HEK293T (cell line): ENCODE measurements at regions not wholly inside any gene's neighbourhood (a gene's known extent, or its start where the extent isn't known, plus 50 kb on each side); places are given as distances from the start of the nearest gene placed in this dataset.

Experiments used
- ARNT ChIP-seq: fragments of 450-650 bp; IDR thresholded peaks from 2 replicates; pipeline ENCODE4 v1.6.1; 2017; ENCODE audit warnings: mild to moderate bottlenecking
- CTBP1 ChIP-seq: fragments of 450-650 bp; IDR thresholded peaks from 2 replicates; pipeline ENCODE4 v1.6.1; 2016; ENCODE audit warnings: borderline replicate concordance
- FOXA1 ChIP-seq: fragments of 450-650 bp; IDR thresholded peaks from 2 replicates; pipeline ENCODE4 v1.6.1; 2016; ENCODE audit warnings: mild to moderate bottlenecking
- FOXK2 ChIP-seq: fragments of 450-650 bp; IDR thresholded peaks from 2 replicates; pipeline ENCODE4 v1.6.1; 2016; ENCODE audit warnings: mild to moderate bottlenecking
- FOXM1 ChIP-seq: fragments of 450-650 bp; IDR thresholded peaks from 2 replicates; pipeline ENCODE4 v1.6.1; 2017; ENCODE audit warnings: mild to moderate bottlenecking, borderline replicate concordance
- LEF1 ChIP-seq: fragments of 450-650 bp; IDR thresholded peaks from 2 replicates; pipeline ENCODE4 v1.6.1; 2017; ENCODE audit warnings: mild to moderate bottlenecking, borderline replicate concordance
- PKNOX1 ChIP-seq: fragments of 450-650 bp; IDR thresholded peaks from 2 replicates; pipeline ENCODE4 v1.6.1; 2016
- SP1 ChIP-seq: fragments of 450-650 bp; IDR thresholded peaks from 2 replicates; pipeline ENCODE4 v1.6.1; 2017
- SUZ12 ChIP-seq: fragments of 450-650 bp; IDR thresholded peaks from 2 replicates; pipeline ENCODE4 v1.6.1; 2016; ENCODE audit warnings: mild to moderate bottlenecking
- TARDBP ChIP-seq: fragments of 450-650 bp; IDR thresholded peaks from 2 replicates; pipeline ENCODE4 v1.6.1; 2016

DNA sequence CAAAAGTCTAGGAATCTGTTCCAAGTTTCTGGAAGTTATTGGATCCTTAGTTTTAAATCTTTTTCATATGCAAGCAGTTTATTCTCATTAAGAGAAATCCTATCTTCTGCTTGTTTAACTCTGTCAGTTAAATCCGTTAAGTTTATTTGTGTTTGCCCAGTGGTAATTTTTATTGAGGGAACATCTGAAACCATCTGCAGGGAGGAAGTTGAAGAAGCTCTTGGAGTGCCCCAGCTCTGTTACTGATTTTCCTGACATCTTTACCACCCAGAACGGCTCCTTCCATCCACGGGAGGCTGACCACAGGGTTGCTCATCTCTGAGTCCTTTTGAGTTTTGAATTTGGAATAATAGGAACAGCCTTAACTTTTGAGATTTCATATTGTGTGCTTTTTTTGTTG, 99.9 kb upstream of the ZNF618 start:
- TF ChIP-seq SP1: no peak
- no peak for TF ChIP-seq CTBP1
- no peak for TF ChIP-seq SUZ12
- no peak for TF ChIP-seq ARNT
- TF ChIP-seq FOXM1: no peak
- no peak for TF ChIP-seq TARDBP
- TF ChIP-seq FOXA1: no peak
- no peak for TF ChIP-seq PKNOX1
- TF ChIP-seq LEF1: no peak
- no peak for TF ChIP-seq FOXK2
